H9 (cell line): ENCODE measurements at regions not wholly inside any gene's neighbourhood (a gene's known extent, or its start where the extent isn't known, plus 50 kb on each side); places are given as distances from the start of the nearest gene placed in this dataset.

ENCODE experiments used
- DNase-seq: peaks from one replicate; pipeline ENCODE4 v3.0.0-alpha.2; 2017
- H2AFZ ChIP-seq: one replicate; pipeline ENCODE4 v1.6.1; 2013; ENCODE audit warnings: mild to moderate bottlenecking, low read length, control low read depth, moderate library complexity
- H2AK5ac ChIP-seq: 2 replicates; pipeline ENCODE4 v1.6.1; 2013; ENCODE audit warnings: low read length, control low read depth, mixed read lengths; ENCODE audit not compliant: insufficient read length
- H2BK120ac ChIP-seq: one replicate; pipeline ENCODE4 v1.6.1; 2013; ENCODE audit warnings: low read depth, mild to moderate bottlenecking, low read length, control low read depth, inconsistent platforms; ENCODE audit not compliant: poor library complexity, severe bottlenecking
- H2BK12ac ChIP-seq: 2 replicates; pipeline ENCODE4 v1.6.1; 2013; ENCODE audit warnings: low read length, control low read depth, mixed read lengths, low read depth; ENCODE audit not compliant: insufficient read length
- H2BK15ac ChIP-seq: 2 replicates; pipeline ENCODE4 v1.6.1; 2013; ENCODE audit warnings: low read depth, low read length, control low read depth
- H2BK20ac ChIP-seq: one replicate; pipeline ENCODE4 v1.6.1; 2013; ENCODE audit warnings: low read depth, mild to moderate bottlenecking, low read length, control low read depth, inconsistent platforms; ENCODE audit not compliant: poor library complexity, severe bottlenecking
- H2BK5ac ChIP-seq: 2 replicates; pipeline ENCODE4 v1.6.1; 2013; ENCODE audit warnings: low read length, control low read depth, mixed read lengths; ENCODE audit not compliant: insufficient read length
- H3K14ac ChIP-seq: 2 replicates; pipeline ENCODE4 v1.6.1; 2013; ENCODE audit warnings: low read length, control low read depth; ENCODE audit not compliant: insufficient read depth
- H3K18ac ChIP-seq: 2 replicates; pipeline ENCODE4 v1.6.1; 2013; ENCODE audit warnings: low read depth, mild to moderate bottlenecking, mixed read lengths, low read length, control low read depth; ENCODE audit not compliant: insufficient read length
- H3K23ac ChIP-seq: 2 replicates; pipeline ENCODE4 v1.6.1; 2013; ENCODE audit warnings: low read length, control low read depth, mixed read lengths, low read depth; ENCODE audit not compliant: insufficient read length
- H3K23me2 ChIP-seq: 2 replicates; pipeline ENCODE4 v1.6.1; 2013; ENCODE audit warnings: low read depth, mild to moderate bottlenecking, mixed read lengths, low read length, control low read depth; ENCODE audit not compliant: insufficient read length, poor library complexity, severe bottlenecking
- H3K27ac ChIP-seq: 2 replicates; pipeline ENCODE4 v1.5.1; 2013; ENCODE audit warnings: low read length, control low read depth, mixed read lengths, low read depth; ENCODE audit not compliant: insufficient read length
- H3K27me3 ChIP-seq: 2 replicates; pipeline ENCODE4 v1.6.1; 2013; ENCODE audit warnings: low read length, control low read depth, inconsistent platforms; ENCODE audit not compliant: insufficient read depth
- H3K4ac ChIP-seq: 2 replicates; pipeline ENCODE4 v1.6.1; 2013; ENCODE audit warnings: low read depth, mild to moderate bottlenecking, control low read depth, inconsistent platforms, low read length, moderate library complexity
- H3K4me1 ChIP-seq: 2 replicates; pipeline ENCODE4 v1.6.1; 2013; ENCODE audit warnings: low read length, control low read depth, inconsistent platforms; ENCODE audit not compliant: insufficient read depth
- H3K4me2 ChIP-seq: 2 replicates; pipeline ENCODE4 v1.6.1; 2013; ENCODE audit warnings: low read length, control low read depth, mixed read lengths; ENCODE audit not compliant: insufficient read length, insufficient read depth
- H3K56ac ChIP-seq: 2 replicates; pipeline ENCODE4 v1.6.1; 2013; ENCODE audit warnings: low read depth, mild to moderate bottlenecking, mixed read lengths, low read length, control low read depth; ENCODE audit not compliant: insufficient read length
- H3K79me1 ChIP-seq: 2 replicates; pipeline ENCODE4 v1.6.1; 2013; ENCODE audit warnings: low read depth, mild to moderate bottlenecking, moderate library complexity, low read length, control low read depth, inconsistent platforms; ENCODE audit not compliant: insufficient read depth, poor library complexity, severe bottlenecking
- H3K79me2 ChIP-seq: 2 replicates; pipeline ENCODE4 v1.6.1; 2013; ENCODE audit warnings: low read length, control low read depth, inconsistent platforms; ENCODE audit not compliant: insufficient read depth
- H3K9ac ChIP-seq: 2 replicates; pipeline ENCODE4 v1.6.1; 2013; ENCODE audit warnings: low read length, control low read depth, mixed read lengths; ENCODE audit not compliant: insufficient read length; ENCODE audit errors: extremely low read depth
- H3K9me3 ChIP-seq: one replicate; pipeline ENCODE4 v1.6.1; 2013; ENCODE audit warnings: low read depth, low read length, inconsistent platforms; ENCODE audit not compliant: control insufficient read depth
- H3T11ph ChIP-seq: one replicate; pipeline ENCODE4 v1.6.1; 2013; ENCODE audit warnings: mild to moderate bottlenecking, low read length, control low read depth, inconsistent platforms
- H4K20me1 ChIP-seq: one replicate; pipeline ENCODE4 v1.6.1; 2013; ENCODE audit not compliant: control insufficient read depth, insufficient read length, insufficient read depth
- H4K5ac ChIP-seq: 2 replicates; pipeline ENCODE4 v1.6.1; 2013; ENCODE audit warnings: low read depth, mild to moderate bottlenecking, mixed read lengths, low read length, control low read depth; ENCODE audit not compliant: insufficient read length
- H4K8ac ChIP-seq: replicated peaks from 2 replicates; pipeline ENCODE4 v1.6.1; 2013; ENCODE audit warnings: low read length, control low read depth, mixed read lengths, low read depth; ENCODE audit not compliant: insufficient read length
- H4K91ac ChIP-seq: 2 replicates; pipeline ENCODE4 v1.6.1; 2013; ENCODE audit warnings: low read depth, mild to moderate bottlenecking, moderate library complexity, mixed read lengths, low read length, control low read depth; ENCODE audit not compliant: insufficient read length
- H3K27ac Mint-ChIP-seq, 3 experiments: 2 replicates in 2 of 3; 3 replicates in 1 of 3; pipeline ENCODE4 v1.8.0; 2020 to 2021; ENCODE audit warnings: mixed read lengths in 3 of 3, mild to moderate bottlenecking in 1 of 3, moderate library complexity in 1 of 3
- H3K27me3 Mint-ChIP-seq: 2 replicates; pipeline ENCODE4 v1.8.0; 2021; ENCODE audit warnings: low read depth, mild to moderate bottlenecking, moderate library complexity, mixed read lengths
- H3K36me3 Mint-ChIP-seq, 3 experiments: 2 replicates in 2 of 3; 3 replicates in 1 of 3; pipeline ENCODE4 v1.8.0; 2020 to 2021; ENCODE audit warnings: low read depth in 3 of 3, mixed read lengths in 3 of 3; ENCODE audit not compliant: insufficient read depth in 1 of 3
- H3K4me1 Mint-ChIP-seq, 2 experiments: 2 replicates each; pipeline ENCODE4 v1.8.0; 2020; ENCODE audit warnings: mixed read lengths in 2 of 2
- H3K4me3 Mint-ChIP-seq, 2 experiments: 2 replicates in 1 of 2; 3 replicates in 1 of 2; pipeline ENCODE4 v1.8.0; 2020 to 2021; ENCODE audit warnings: mild to moderate bottlenecking in 2 of 2, mixed read lengths in 2 of 2, moderate library complexity in 1 of 2
- H3K9me3 Mint-ChIP-seq, 2 experiments: 2 replicates in 1 of 2; 3 replicates in 1 of 2; pipeline ENCODE4 v1.8.0; 2020; ENCODE audit warnings: mild to moderate bottlenecking in 2 of 2, mixed read lengths in 2 of 2, moderate library complexity in 1 of 2
- CTCF ChIP-seq: fragments of 200-600 bp; sonication (generic); conservative IDR thresholded peaks from 3 replicates; pipeline ENCODE4 v1.8.0; 2021; ENCODE audit warnings: antibody characterized with exemption, mild to moderate bottlenecking
- WGBS: extraction: QIAGEN DNeasy Blood & Tissue Kit; methylation state at CpG from one replicate; pipeline ENCODE4 v1.1.7; 2013; ENCODE audit warnings: missing lambda C conversion rate, low lambda C conversion rate, mixed read lengths; ENCODE audit not compliant: insufficient read length; ENCODE audit errors: extremely low coverage; 5-methylcytosine and 5-hydroxymethylcytosine counted together

- Histone ChIP-seq H2BK20ac (no peak overlapping the region), H3K9me3 (no peaks in the 10 kb centered on the region), H2AFZ (no peak overlapping the region), H3K27ac (no peak overlapping the region), H2BK15ac (no peak overlapping the region), H3K56ac (no peak overlapping the region), H3K79me1 (no peaks in the 10 kb centered on the region), H3K4me2 (no peak overlapping the region), H2BK5ac (no peak overlapping the region), H3K23ac (no peak overlapping the region), H4K5ac (no peak overlapping the region), H3K4me1 (no peaks in the 10 kb centered on the region), H3K4ac (no peak overlapping the region), H3K9ac (no peak overlapping the region), H2BK12ac (no peak overlapping the region), H4K20me1 (no peaks in the 10 kb centered on the region), H4K8ac (no peak overlapping the region), H4K91ac (no peak overlapping the region), H2BK120ac (no peak overlapping the region), H3T11ph (no peak overlapping the region), H2AK5ac (no peak overlapping the region), H3K14ac (no peak overlapping the region), H3K18ac (no peak overlapping the region), H3K23me2 (no peaks in the 10 kb centered on the region), H3K27me3 (no peaks in the 10 kb centered on the region), H3K79me2 (no peaks in the 10 kb centered on the region)
- H3K4me1 Mint-ChIP-seq: peaks cover 3% of the 10 kb centered on the region in 2 experiments; a peak in 2 of 4 replicates
- H3K9me3 Mint-ChIP-seq: no peaks in the 10 kb centered on the region
- DNase-seq: no peak
- H3K4me3 Mint-ChIP-seq: no peak overlapping the region
- no peak for TF ChIP-seq CTCF
- WGBS: no CpG with 5 or more reads among the region's 6 CpGs
- no peaks in the 10 kb centered on the region for H3K27me3 Mint-ChIP-seq
- no peak overlapping the region for H3K27ac Mint-ChIP-seq
- no peaks in the 10 kb centered on the region for H3K36me3 Mint-ChIP-seq
These were observed 273.1 kb upstream of the CCL2 start for GRCh38 chr17:33981711-33982601.
